NOMO-1 treated with dmso at 0.1 percent for 144 hours (cell line): ENCODE measurements at regions not wholly inside any gene's neighbourhood (a gene's known extent, or its start where the extent isn't known, plus 50 kb on each side); places are given as distances from the start of the nearest gene placed in this dataset.
"Not testable (repeated sequence)": the region's sequence is repeated elsewhere in the genome, so short reads cannot be mapped to it uniquely, and the experiment has no call there.

Experiments
- DNase-seq: peaks from one replicate; lab custom pipeline; 2025; ENCODE audit not compliant: unreplicated experiment; lab: John Stamatoyannopoulos, UW

- no peak for DNase-seq
Measured at GRCh38 chr18:22695674-22696073, 237.5 kb upstream of the RBBP8 start.

- no peak for DNase-seq
Measured at GRCh38 chr18:22697561-22697960, 235.6 kb upstream of the RBBP8 start.

- DNase-seq: no peak
Measured at GRCh38 chr18:22698711-22699110, 234.4 kb upstream of the RBBP8 start.

GRCh38 chr18:22699629-22700028, 233.5 kb upstream of the RBBP8 start:
- no peak for DNase-seq

GRCh38 chr18:22700920-22701319, 232.2 kb upstream of the RBBP8 start:
- DNase-seq: no peak

GRCh38 chr18:22701326-22701725, 231.8 kb upstream of the RBBP8 start:
- no peak for DNase-seq

GRCh38 chr18:22701795-22702194, 231.3 kb upstream of the RBBP8 start:
- no peak for DNase-seq

GRCh38 chr18:22702806-22703205, 230.3 kb upstream of the RBBP8 start:
- DNase-seq: no peak

GRCh38 chr18:22703883-22704585, 229.1 kb upstream of the RBBP8 start:
- no peak for DNase-seq

- DNase-seq: no peak
Measured at GRCh38 chr18:22704586-22704918, 228.6 kb upstream of the RBBP8 start.

- no peak for DNase-seq
Measured at GRCh38 chr18:22705328-22705727, 227.8 kb upstream of the RBBP8 start.

GRCh38 chr18:22706025-22706424, 227.1 kb upstream of the RBBP8 start:
- DNase-seq: not testable (repeated sequence)

- DNase-seq: no peak
Measured at GRCh38 chr18:22709288-22710060, 223.7 kb upstream of the RBBP8 start.

GRCh38 chr18:22710673-22711191, 222.4 kb upstream of the RBBP8 start:
- no peak for DNase-seq

- DNase-seq: no peak
Measured at GRCh38 chr18:22711192-22711685, 221.9 kb upstream of the RBBP8 start.

GRCh38 chr18:22713511-22713910, 219.6 kb upstream of the RBBP8 start:
- no peak for DNase-seq

- DNase-seq: not testable (repeated sequence)
Measured at GRCh38 chr18:22717536-22717935, 215.6 kb upstream of the RBBP8 start.

- no peak for DNase-seq
Measured at GRCh38 chr18:22723221-22723620, 209.9 kb upstream of the RBBP8 start.

GRCh38 chr18:22723773-22724172, 209.4 kb upstream of the RBBP8 start:
- no peak for DNase-seq

GRCh38 chr18:22726469-22726868, 206.7 kb upstream of the RBBP8 start:
- DNase-seq: no peak

GRCh38 chr18:22728016-22728415, 205.1 kb upstream of the RBBP8 start:
- DNase-seq: no peak

GRCh38 chr18:22728481-22729105, 204.5 kb upstream of the RBBP8 start:
- no peak for DNase-seq
